Left ventricle myocardium inferior (tissue), 1 donor: ENCODE measurements at regions not wholly inside any gene's neighbourhood (a gene's known extent, or its start where the extent isn't known, plus 50 kb on each side); places are given as distances from the start of the nearest gene placed in this dataset.

Experiments
- DNase-seq: peaks from one replicate; pipeline ENCODE4 v3.0.0-alpha.2; 2020
- H3K27ac ChIP-seq: fragments of 200-600 bp; replicated peaks from 2 replicates; pipeline ENCODE4 v1.8.0; 2021
- H3K27me3 ChIP-seq: fragments of 200-600 bp; 2 replicates; pipeline ENCODE4 v1.8.0; 2021; ENCODE audit warnings: low read depth
- H3K36me3 ChIP-seq: fragments of 200-600 bp; 2 replicates; pipeline ENCODE4 v1.8.0; 2021
- H3K4me1 ChIP-seq: fragments of 200-600 bp; 2 replicates; pipeline ENCODE4 v1.8.0; 2021
- H3K4me3 ChIP-seq: fragments of 200-600 bp; 2 replicates; pipeline ENCODE4 v1.8.0; 2021; ENCODE audit warnings: mild to moderate bottlenecking, moderate library complexity
- H3K9me3 ChIP-seq: fragments of 200-600 bp; replicated peaks from 2 replicates; pipeline ENCODE4 v1.8.0; 2021
- CTCF ChIP-seq: fragments of 200-600 bp; IDR thresholded peaks from 2 replicates; pipeline ENCODE4 v1.8.0; 2021; ENCODE audit warnings: antibody characterized with exemption, mild to moderate bottlenecking, borderline replicate concordance
- intact Hi-C: fragments of 100-400 bp; cut with micrococcal nuclease; formaldehyde crosslinking; loops from one replicate; pipeline ENCODE4 v1.11.0; 2022
- donor health status: DM: no; HTN: yes; CAD: no; lungs with severe emphysema.

DNA sequence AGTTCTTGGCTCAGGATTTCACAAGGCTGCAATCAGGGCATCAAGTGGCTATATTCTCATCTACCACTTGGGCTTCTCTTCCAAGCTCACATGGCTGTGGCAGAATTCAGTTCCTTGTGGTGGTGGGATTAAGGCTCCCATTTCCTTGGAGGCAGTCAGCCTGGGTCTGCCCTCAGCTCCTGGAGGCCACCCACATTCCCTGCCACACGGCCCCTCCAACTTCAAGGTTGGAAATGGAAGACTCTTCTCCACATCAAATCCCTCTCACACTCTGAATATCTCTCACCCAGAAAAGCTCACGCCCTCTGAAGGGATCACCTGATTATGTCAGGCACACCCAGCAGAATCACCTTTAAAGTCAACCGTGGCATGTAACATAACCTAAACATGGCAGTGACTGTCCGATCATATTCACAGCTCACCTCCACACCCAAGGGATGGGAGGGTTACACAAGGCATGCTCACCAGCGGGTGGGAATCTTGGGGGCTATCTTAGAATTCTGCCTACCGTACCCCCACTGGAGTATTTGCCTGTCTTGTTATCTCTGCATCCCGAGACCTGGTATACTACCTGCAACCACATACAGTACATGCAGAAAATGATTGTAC, 256.2 kb upstream of the KLHL29 start:
- DNase-seq: no peak
- peaks cover 8% of the 10 kb centered on the region for H3K9me3 ChIP-seq
- no peak overlapping the region for H3K4me3 ChIP-seq
- H3K4me1 ChIP-seq: no peaks in the 10 kb centered on the region
- intact Hi-C loops: no loop called here
- H3K27me3 ChIP-seq: peaks cover 29% of the 10 kb centered on the region
- H3K27ac ChIP-seq: no peak overlapping the region
- no peaks in the 10 kb centered on the region for H3K36me3 ChIP-seq
- TF ChIP-seq CTCF: no peak

DNA sequence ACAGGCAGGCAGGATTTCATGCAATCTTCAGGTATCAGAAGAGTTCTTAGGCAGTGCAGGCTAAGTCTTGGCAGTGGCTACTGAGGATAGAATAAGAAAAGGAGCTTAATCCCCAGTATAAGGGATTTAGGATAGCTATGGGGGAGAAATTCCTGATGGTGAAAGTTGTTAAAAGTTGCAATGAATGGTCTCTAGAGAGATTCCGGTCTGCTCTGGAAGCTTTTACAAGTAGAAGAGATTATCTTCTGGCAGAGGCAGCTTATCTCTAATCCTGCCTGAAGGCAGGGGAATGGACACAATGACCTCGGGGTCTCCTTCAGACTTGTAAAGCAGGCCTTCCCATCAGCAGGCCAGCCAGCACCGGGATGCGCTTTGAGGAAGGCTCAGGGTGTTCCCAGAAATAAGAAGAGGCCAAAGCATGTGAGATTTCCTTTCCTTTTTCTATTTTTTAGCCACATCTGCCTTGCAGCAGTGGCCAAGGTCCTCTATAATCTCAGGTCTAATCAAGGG, 253.9 kb upstream of the KLHL29 start:
- H3K4me3 ChIP-seq: no peak overlapping the region
- no peaks in the 10 kb centered on the region for H3K36me3 ChIP-seq
- peaks cover 8% of the 10 kb centered on the region for H3K9me3 ChIP-seq
- peaks cover 13% of the 10 kb centered on the region for H3K4me1 ChIP-seq
- DNase-seq: no peak
- peaks cover 21% of the 10 kb centered on the region for H3K27me3 ChIP-seq
- H3K27ac ChIP-seq: no peak overlapping the region
- intact Hi-C loops: no loop called here
- no peak for TF ChIP-seq CTCF

- Histone ChIP-seq H3K4me1 (peaks cover 13% of the 10 kb centered on the region), H3K27me3 (peaks cover 12% of the 10 kb centered on the region), H3K27ac (no peak overlapping the region), H3K4me3 (no peak overlapping the region), H3K36me3 (no peaks in the 10 kb centered on the region), H3K9me3 (peaks cover 8% of the 10 kb centered on the region)
- intact Hi-C loops: no loop called here
- no peak for DNase-seq
- no peak for TF ChIP-seq CTCF
Measured at GRCh38 chr2:23132000-23132399, 253.0 kb upstream of the KLHL29 start.

DNA sequence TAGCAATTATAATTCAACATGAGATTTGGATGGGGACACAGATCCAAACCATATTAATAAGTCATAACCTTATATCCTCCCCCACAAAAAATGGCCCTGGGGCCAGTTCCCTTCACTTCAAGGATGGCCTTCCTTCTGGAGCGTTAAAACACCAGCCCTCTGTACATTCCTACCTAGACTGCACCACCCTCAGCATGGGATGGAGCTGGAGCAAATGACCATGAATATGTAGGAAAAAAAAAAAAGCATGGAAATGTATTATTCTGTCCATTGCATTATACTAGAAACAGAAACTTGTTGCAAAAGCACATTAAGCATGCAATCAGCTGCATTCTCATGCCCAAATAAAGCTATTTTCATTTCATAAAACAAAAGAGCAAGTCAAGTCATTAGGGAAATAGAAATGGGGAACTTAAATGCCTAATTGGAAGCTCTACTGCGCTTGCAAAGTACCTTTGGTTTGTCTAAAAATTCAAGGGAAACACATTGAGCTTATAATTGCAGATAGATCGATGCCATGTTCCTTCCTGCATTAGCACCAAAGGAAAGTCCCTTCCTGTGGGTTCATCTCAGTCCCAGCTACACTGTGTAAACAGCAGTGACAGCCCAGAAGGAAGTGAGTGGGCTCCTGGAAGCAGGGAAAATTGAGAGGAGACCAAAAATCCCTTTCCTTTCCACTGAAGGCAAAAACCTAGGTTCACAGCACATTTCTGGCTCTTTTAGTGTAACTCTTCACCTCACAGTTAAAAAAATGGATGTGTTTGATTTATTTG, 252.0 kb upstream of the KLHL29 start:
- Histone ChIP-seq H3K36me3 (no peaks in the 10 kb centered on the region), H3K9me3 (peaks cover 8% of the 10 kb centered on the region), H3K4me3 (no peak overlapping the region), H3K4me1 (peaks cover 13% of the 10 kb centered on the region), H3K27ac (no peak overlapping the region), H3K27me3 (peaks cover 3% of the 10 kb centered on the region)
- DNase-seq: no peak
- intact Hi-C loops: no loop called here
- TF ChIP-seq CTCF: no peak

- Histone ChIP-seq H3K4me3 (no peak overlapping the region), H3K9me3 (no peaks in the 10 kb centered on the region), H3K27me3 (no peaks in the 10 kb centered on the region), H3K4me1 (peaks cover 13% of the 10 kb centered on the region), H3K36me3 (no peaks in the 10 kb centered on the region), H3K27ac (no peak overlapping the region)
- intact Hi-C loops: no loop called here
- DNase-seq: no peak
- no peak for TF ChIP-seq CTCF
Measured at GRCh38 chr2:23134726-23135125, 250.3 kb upstream of the KLHL29 start.
